ENCODE measurements at regions not wholly inside any gene's neighbourhood (a gene's known extent, or its start where the extent isn't known, plus 50 kb on each side); places are given as distances from the start of the nearest gene placed in this dataset.

GRCh38 chr3:193885832-193886231, 250.1 kb upstream of the HES1 start:
- Histone ChIP-seq H2AFZ (ENCODE audit: low read depth, low read length, poor library complexity, severe bottlenecking) (no peak overlapping the region), H3K27me3 (ENCODE audit: insufficient read depth, low read length) (no peaks in the 10 kb centered on the region), H3K9me2 (ENCODE audit: insufficient read depth) (no peaks in the 10 kb centered on the region), H3K4me2 (ENCODE audit: low read length) (no peak overlapping the region), H3K79me2 (ENCODE audit: insufficient read depth, low read length) (no peaks in the 10 kb centered on the region), H3K9me3 (ENCODE audit: control insufficient read depth in 1 of 2, insufficient read depth in 1 of 2, low read depth in 1 of 2, low read length in 2 of 2) (no peaks in the 10 kb centered on the region), H3K4me3 (replicated peaks in 1 of 2; ENCODE audit: low read depth in 1 of 2, low read length in 2 of 2) (no peak overlapping the region), H3K4me1 (ENCODE audit: control insufficient read depth in 1 of 2, insufficient read depth in 2 of 2, low read length in 2 of 2) (peaks cover 21 to 46% of the 10 kb centered on the region in 2 experiments), H3K27ac (ENCODE audit: low read depth, low read length) (no peak overlapping the region), H3K9ac (ENCODE audit: low read length) (no peak overlapping the region), H4K20me1 (ENCODE audit: insufficient read depth) (no peaks in the 10 kb centered on the region), H3K36me3 (ENCODE audit: control insufficient read depth in 1 of 2, insufficient read depth in 2 of 2, low read length in 2 of 2) (no peaks in the 10 kb centered on the region)
- BruUV-seq (replicated peaks) = no TSS peak
- RAD21 ChIA-PET (ENCODE audit: low non-redundant PET in 1 of 2, low total read pairs in 2 of 2, uncharacterized antibody in 2 of 2, unreplicated experiment in 2 of 2) = no interaction called here
- POLR2A ChIA-PET = no interaction called here
- DNase-seq (ENCODE audit: low read depth, low spot score) (no peak), ATAC-seq (no peak)
- CTCF ChIA-PET = no interaction called here
- no peak for TF ChIP-seq EZH2phosphoT487 (IDR thresholded peaks at IDR 0.05; ENCODE audit: borderline replicate concordance)
- no peak for TF ChIP-seq EZH2 (IDR thresholded peaks at IDR 0.05)
- TF ChIP-seq RAD21 (IDR thresholded peaks at IDR 0.05; ENCODE audit: low read depth) = no peak
- intact Hi-C loops (cut with micrococcal nuclease) = no loop called here

GRCh38 chr3:193890016-193890897, 245.7 kb upstream of the HES1 start:
- no peaks in the 10 kb centered on the region for H4K20me1 ChIP-seq (ENCODE audit: insufficient read depth)
- H3K4me3 ChIP-seq (replicated peaks in 1 of 2; ENCODE audit: low read depth in 1 of 2, low read length in 2 of 2) = no peak overlapping the region
- peaks cover 0 to 11% of the 10 kb centered on the region in 2 experiments; a peak in 1 of 4 replicates for H3K4me1 ChIP-seq (ENCODE audit: control insufficient read depth in 1 of 2, insufficient read depth in 2 of 2, low read length in 2 of 2)
- H3K9me3 ChIP-seq (ENCODE audit: control insufficient read depth in 1 of 2, insufficient read depth in 1 of 2, low read depth in 1 of 2, low read length in 2 of 2) = no peaks in the 10 kb centered on the region
- no peaks in the 10 kb centered on the region for H3K36me3 ChIP-seq (ENCODE audit: control insufficient read depth in 1 of 2, insufficient read depth in 2 of 2, low read length in 2 of 2)
- ChIA-PET RAD21 (ENCODE audit: low non-redundant PET in 1 of 2, low total read pairs in 2 of 2, uncharacterized antibody in 2 of 2, unreplicated experiment in 2 of 2) (no interaction called here), CTCF (no interaction called here), POLR2A (no interaction called here)
- ATAC-seq = no peak
- TF ChIP-seq CBX3 (IDR thresholded peaks at IDR 0.05; ENCODE audit: low read depth) (no peak), ZNF274 (IDR thresholded peaks at IDR 0.05; ENCODE audit: low read depth, low read length) (no peak), RAD21 (IDR thresholded peaks at IDR 0.05; ENCODE audit: low read depth) (no peak), JUND (IDR thresholded peaks at IDR 0.05) (no peak), SP1 (IDR thresholded peaks at IDR 0.05; ENCODE audit: low read depth) (no peak), ELF1 (IDR thresholded peaks at IDR 0.05; ENCODE audit: borderline replicate concordance, low read depth) (no peak), FOSL1 (IDR thresholded peaks at IDR 0.05; ENCODE audit: low read depth) (no peak), EGR1 (IDR thresholded peaks at IDR 0.05; ENCODE audit: low read depth) (no peak), CTCF (IDR thresholded peaks at IDR 0.05 in 2 of 3, conservative IDR thresholded peaks at IDR 0.05 in 1 of 3; ENCODE audit: borderline replicate concordance in 1 of 3, insufficient read depth in 1 of 3, low read depth in 2 of 3, low read length in 2 of 3) (no peak)
- H2AFZ ChIP-seq (ENCODE audit: low read depth, low read length, poor library complexity, severe bottlenecking) = no peak overlapping the region
- no peaks in the 10 kb centered on the region for H3K79me2 ChIP-seq (ENCODE audit: insufficient read depth, low read length)
- H3K9ac ChIP-seq (ENCODE audit: low read length) = no peak overlapping the region
- H3K27me3 ChIP-seq (ENCODE audit: insufficient read depth, low read length) = no peaks in the 10 kb centered on the region
- no peak for DNase-seq (ENCODE audit: low read depth, low spot score)
- no TSS peak for BruUV-seq (replicated peaks)
- intact Hi-C loops (cut with micrococcal nuclease) = no loop called here
- H3K4me2 ChIP-seq (ENCODE audit: low read length) = no peak overlapping the region
- no peaks in the 10 kb centered on the region for H3K9me2 ChIP-seq (ENCODE audit: insufficient read depth)
- no peak overlapping the region for H3K27ac ChIP-seq (ENCODE audit: low read depth, low read length)
